HL-60 (cell line): ENCODE measurements at regions not wholly inside any gene's neighbourhood (a gene's known extent, or its start where the extent isn't known, plus 50 kb on each side); places are given as distances from the start of the nearest gene placed in this dataset.

Experiments
- POLR2AphosphoS5 ChIP-seq: IDR thresholded peaks from 2 replicates; pipeline ENCODE4 v1.6.1; 2012; ENCODE audit warnings: low read depth
- REST ChIP-seq: IDR thresholded peaks from 2 replicates; pipeline ENCODE4 v1.6.1; 2012; ENCODE audit warnings: low read depth; ENCODE audit not compliant: insufficient replicate concordance
- SPI1 ChIP-seq: IDR thresholded peaks from 2 replicates; pipeline ENCODE4 v1.6.1; 2012; ENCODE audit warnings: low read depth, mild to moderate bottlenecking, borderline replicate concordance
- TF ChIP-seq, protein P1 (sequence below): IDR thresholded peaks from one replicate; pipeline ENCODE4 v1.5.1; 2011; ENCODE audit warnings: low read length, control low read depth, inconsistent platforms; ENCODE audit not compliant: insufficient read depth

DNA sequence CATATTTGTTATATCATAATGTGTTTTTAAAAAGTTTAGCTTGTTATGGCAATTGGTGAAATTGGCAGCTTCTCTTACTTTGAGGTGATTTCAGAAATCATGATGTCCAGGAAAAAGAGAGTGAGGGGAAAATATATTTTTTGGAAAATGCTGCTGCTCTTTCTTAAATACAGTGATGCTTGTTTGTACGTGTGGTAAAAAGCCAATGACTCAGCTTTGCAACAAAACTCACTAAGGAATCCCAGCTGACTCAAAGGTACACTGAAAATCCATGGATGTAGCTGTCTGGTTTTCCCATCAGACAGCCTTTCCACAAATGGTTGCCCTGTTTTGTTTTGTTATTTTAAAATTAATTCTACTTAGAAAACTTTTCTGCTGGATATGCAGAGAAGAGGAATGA is 306.4 kb upstream of the PAPPA start:
- TF ChIP-seq, protein P1, sequence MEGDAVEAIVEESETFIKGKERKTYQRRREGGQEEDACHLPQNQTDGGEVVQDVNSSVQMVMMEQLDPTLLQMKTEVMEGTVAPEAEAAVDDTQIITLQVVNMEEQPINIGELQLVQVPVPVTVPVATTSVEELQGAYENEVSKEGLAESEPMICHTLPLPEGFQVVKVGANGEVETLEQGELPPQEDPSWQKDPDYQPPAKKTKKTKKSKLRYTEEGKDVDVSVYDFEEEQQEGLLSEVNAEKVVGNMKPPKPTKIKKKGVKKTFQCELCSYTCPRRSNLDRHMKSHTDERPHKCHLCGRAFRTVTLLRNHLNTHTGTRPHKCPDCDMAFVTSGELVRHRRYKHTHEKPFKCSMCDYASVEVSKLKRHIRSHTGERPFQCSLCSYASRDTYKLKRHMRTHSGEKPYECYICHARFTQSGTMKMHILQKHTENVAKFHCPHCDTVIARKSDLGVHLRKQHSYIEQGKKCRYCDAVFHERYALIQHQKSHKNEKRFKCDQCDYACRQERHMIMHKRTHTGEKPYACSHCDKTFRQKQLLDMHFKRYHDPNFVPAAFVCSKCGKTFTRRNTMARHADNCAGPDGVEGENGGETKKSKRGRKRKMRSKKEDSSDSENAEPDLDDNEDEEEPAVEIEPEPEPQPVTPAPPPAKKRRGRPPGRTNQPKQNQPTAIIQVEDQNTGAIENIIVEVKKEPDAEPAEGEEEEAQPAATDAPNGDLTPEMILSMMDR: no peak
- TF ChIP-seq POLR2AphosphoS5 (no peak), SPI1 (no peak), REST (no peak)
